PC-9 (cell line): ENCODE measurements at regions not wholly inside any gene's neighbourhood (a gene's known extent, or its start where the extent isn't known, plus 50 kb on each side); places are given as distances from the start of the nearest gene placed in this dataset.

Experiments used
- BruUV-seq: library from RNA; stranded (reverse); fragments of 400-500 nt; replicated peaks from 2 replicates; lab custom pipeline; 2021; lab: Mats Ljungman, UMichigan
- CTCF ChIA-PET: fragments of 300-600 bp; sonication (Branson Sonifier 250); formaldehyde crosslinking; loops from one replicate; lab custom pipeline; 2022; ENCODE audit warnings: antibody characterized with exemption; lab: Charles Lee
- POLR2A ChIA-PET: fragments of 300-600 bp; sonication (Branson Sonifier 250); formaldehyde crosslinking; loops from one replicate; lab custom pipeline; 2022; ENCODE audit warnings: antibody characterized with exemption; ENCODE audit not compliant: unreplicated experiment; lab: Charles Lee
- DNase-seq, 2 experiments: peaks; one replicate each; pipeline versions ENCODE4 v3.0.0 to v3.0.0-alpha.2; 2015 to 2022; ENCODE audit warnings: mixed read lengths in 1 of 2
- H2AFZ ChIP-seq: fragments of 200-600 bp; sonication (generic); 2 replicates; pipeline ENCODE4 v1.8.1; 2017; ENCODE audit warnings: antibody characterized with exemption
- H3F3A ChIP-seq: fragments of 200-600 bp; sonication (generic); 2 replicates; pipeline ENCODE4 v1.8.1; 2017; ENCODE audit warnings: antibody characterized with exemption, mild to moderate bottlenecking, low read depth; ENCODE audit not compliant: insufficient read depth
- H3K27ac ChIP-seq: fragments of 200-600 bp; sonication (generic); 2 replicates; pipeline ENCODE4 v1.6.1; 2016; ENCODE audit warnings: mixed run types
- H3K27me3 ChIP-seq: fragments of 200-600 bp; sonication (generic); 2 replicates; pipeline ENCODE4 v1.6.1; 2016; ENCODE audit warnings: low read depth, mixed run types; ENCODE audit not compliant: insufficient read depth
- H3K36me3 ChIP-seq: fragments of 200-600 bp; sonication (generic); 2 replicates; pipeline ENCODE4 v1.6.1; 2016; ENCODE audit warnings: low read depth, mixed run types
- H3K4me1 ChIP-seq: fragments of 200-600 bp; sonication (generic); replicated peaks from 2 replicates; pipeline ENCODE4 v1.6.1; 2016; ENCODE audit warnings: mixed run types; ENCODE audit not compliant: insufficient read depth
- H3K4me2 ChIP-seq: fragments of 200-600 bp; sonication (generic); 2 replicates; pipeline ENCODE4 v1.6.1; 2017; ENCODE audit warnings: mixed run types
- H3K4me3 ChIP-seq: fragments of 200-600 bp; sonication (generic); 2 replicates; pipeline ENCODE4 v1.6.1; 2016; ENCODE audit warnings: mixed run types
- H3K79me2 ChIP-seq: fragments of 200-600 bp; sonication (generic); 2 replicates; pipeline ENCODE4 v1.6.1; 2017; ENCODE audit warnings: low read depth, mixed run types
- H3K9me2 ChIP-seq: fragments of 200-600 bp; sonication (generic); 2 replicates; pipeline ENCODE4 v1.8.1; 2017; ENCODE audit warnings: mild to moderate bottlenecking; ENCODE audit not compliant: insufficient read depth
- H3K9me3 ChIP-seq: fragments of 200-600 bp; sonication (generic); 2 replicates; pipeline ENCODE4 v1.8.1; 2016; ENCODE audit warnings: low read depth; ENCODE audit not compliant: insufficient read depth
- H4K20me1 ChIP-seq: fragments of 200-600 bp; sonication (generic); 2 replicates; pipeline ENCODE4 v1.8.1; 2017; ENCODE audit not compliant: insufficient read depth
- EZH2 ChIP-seq: fragments of 200-600 bp; sonication (generic); IDR thresholded peaks from 2 replicates; pipeline ENCODE4 v1.8.0; 2017; ENCODE audit warnings: antibody characterized with exemption, low read depth
- intact Hi-C: fragments of 100-400 bp; cut with micrococcal nuclease; formaldehyde crosslinking; loops from one replicate; pipeline ENCODE4 v1.10.0; 2022; ENCODE audit not compliant: unreplicated experiment
- TF ChIP-seq, protein P1 (sequence below): fragments of 200-600 bp; sonication (generic); conservative IDR thresholded peaks from 2 replicates; pipeline ENCODE4 v1.6.1; 2017; ENCODE audit warnings: mixed run types, antibody characterized with exemption, mild to moderate bottlenecking, moderate library complexity

DNA sequence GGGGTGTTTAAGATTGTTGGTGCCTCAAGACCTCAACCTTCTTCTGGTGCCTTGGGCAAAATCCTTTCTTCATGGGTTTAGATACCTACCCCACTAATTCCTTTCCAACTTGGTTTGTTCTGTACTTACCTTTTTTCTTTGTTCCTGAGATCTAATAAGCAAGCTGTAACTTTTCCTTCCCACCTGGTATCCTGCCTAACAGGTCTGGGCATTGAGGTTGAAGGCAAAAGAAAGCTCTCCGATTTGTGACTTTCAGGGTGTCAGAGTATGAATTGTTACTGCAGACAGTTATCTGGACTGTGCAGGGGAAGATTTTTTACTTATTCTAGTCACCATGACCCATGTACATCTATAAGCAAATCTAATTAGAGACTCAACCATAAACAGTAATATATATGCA, 162.6 kb upstream of the DMRT1 start:
- Histone ChIP-seq H3K4me2 (no peak overlapping the region), H3K27ac (no peak overlapping the region), H3F3A (no peaks in the 10 kb centered on the region), H3K4me3 (no peak overlapping the region), H3K9me3 (no peaks in the 10 kb centered on the region), H3K79me2 (no peaks in the 10 kb centered on the region), H2AFZ (no peak overlapping the region), H3K4me1 (no peaks in the 10 kb centered on the region), H3K36me3 (no peaks in the 10 kb centered on the region), H4K20me1 (no peaks in the 10 kb centered on the region), H3K9me2 (no peaks in the 10 kb centered on the region), H3K27me3 (no peaks in the 10 kb centered on the region)
- DNase-seq, result no peak
- CTCF ChIA-PET, result no interaction called here
- POLR2A ChIA-PET, result no interaction called here
- TF ChIP-seq EZH2, result no peak
- TF ChIP-seq, protein P1, sequence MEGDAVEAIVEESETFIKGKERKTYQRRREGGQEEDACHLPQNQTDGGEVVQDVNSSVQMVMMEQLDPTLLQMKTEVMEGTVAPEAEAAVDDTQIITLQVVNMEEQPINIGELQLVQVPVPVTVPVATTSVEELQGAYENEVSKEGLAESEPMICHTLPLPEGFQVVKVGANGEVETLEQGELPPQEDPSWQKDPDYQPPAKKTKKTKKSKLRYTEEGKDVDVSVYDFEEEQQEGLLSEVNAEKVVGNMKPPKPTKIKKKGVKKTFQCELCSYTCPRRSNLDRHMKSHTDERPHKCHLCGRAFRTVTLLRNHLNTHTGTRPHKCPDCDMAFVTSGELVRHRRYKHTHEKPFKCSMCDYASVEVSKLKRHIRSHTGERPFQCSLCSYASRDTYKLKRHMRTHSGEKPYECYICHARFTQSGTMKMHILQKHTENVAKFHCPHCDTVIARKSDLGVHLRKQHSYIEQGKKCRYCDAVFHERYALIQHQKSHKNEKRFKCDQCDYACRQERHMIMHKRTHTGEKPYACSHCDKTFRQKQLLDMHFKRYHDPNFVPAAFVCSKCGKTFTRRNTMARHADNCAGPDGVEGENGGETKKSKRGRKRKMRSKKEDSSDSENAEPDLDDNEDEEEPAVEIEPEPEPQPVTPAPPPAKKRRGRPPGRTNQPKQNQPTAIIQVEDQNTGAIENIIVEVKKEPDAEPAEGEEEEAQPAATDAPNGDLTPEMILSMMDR, result no peak
- intact Hi-C loops, result no loop called here
- no TSS peak for BruUV-seq

DNA sequence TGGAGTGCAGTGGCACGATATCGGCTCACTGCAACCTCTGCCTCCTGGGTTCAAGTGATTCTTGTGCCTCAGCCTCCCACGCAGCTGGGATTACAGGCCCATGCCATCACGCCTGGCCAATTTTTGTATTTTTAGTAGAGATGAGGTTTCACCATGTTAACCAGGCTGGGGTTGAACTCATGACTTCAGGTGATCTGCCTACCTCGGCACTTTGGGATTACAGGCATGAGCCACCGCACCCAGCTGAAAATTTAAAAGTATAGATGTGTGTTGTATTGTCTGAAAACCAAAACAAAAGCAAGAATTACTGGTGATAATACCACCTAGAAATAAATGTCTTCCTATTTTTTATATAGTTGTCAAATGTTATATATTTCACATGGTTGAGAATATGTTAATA, 162.0 kb upstream of the DMRT1 start:
- ChIA-PET CTCF (no interaction called here), POLR2A (no interaction called here)
- intact Hi-C loops, result no loop called here

DNA sequence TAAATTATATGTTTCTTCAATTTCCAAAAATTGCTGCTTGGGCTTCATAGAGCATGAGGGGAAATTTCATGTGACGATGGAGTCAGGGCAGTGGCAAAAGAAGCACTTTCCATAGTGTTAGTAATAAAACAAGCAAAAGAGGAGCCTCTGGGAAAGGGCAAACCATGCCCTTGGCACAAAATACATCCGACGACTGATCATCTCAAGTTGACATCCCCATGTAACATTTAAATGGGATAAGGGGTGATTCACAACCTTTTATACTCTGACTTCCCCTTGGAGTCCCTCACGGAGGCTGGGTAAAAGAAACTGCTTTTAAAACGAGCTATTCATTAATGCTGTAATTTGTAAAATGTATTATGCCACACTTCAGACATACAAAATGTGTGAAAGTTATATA, 161.4 kb upstream of the DMRT1 start:
- TF ChIP-seq, protein P1, result no peak
- no peak for TF ChIP-seq EZH2
- Histone ChIP-seq H3K36me3 (no peaks in the 10 kb centered on the region), H3K79me2 (no peaks in the 10 kb centered on the region), H3K27me3 (no peaks in the 10 kb centered on the region), H3K9me3 (no peaks in the 10 kb centered on the region), H4K20me1 (no peaks in the 10 kb centered on the region), H3K4me3 (no peak overlapping the region), H3K9me2 (no peaks in the 10 kb centered on the region), H3K4me2 (no peak overlapping the region), H2AFZ (no peak overlapping the region), H3K4me1 (no peaks in the 10 kb centered on the region), H3K27ac (no peak overlapping the region), H3F3A (no peaks in the 10 kb centered on the region)
- POLR2A ChIA-PET, result no interaction called here
- CTCF ChIA-PET, result no interaction called here
- no peak for DNase-seq
- BruUV-seq, result no TSS peak
- intact Hi-C loops, result no loop called here

More for the DNA sequence above, 162.0 kb upstream of the DMRT1 start:
- Histone ChIP-seq H3K9me3 (no peaks in the 10 kb centered on the region), H3K27ac (no peak overlapping the region), H2AFZ (no peak overlapping the region), H3F3A (no peaks in the 10 kb centered on the region), H3K27me3 (no peaks in the 10 kb centered on the region), H3K4me1 (no peaks in the 10 kb centered on the region), H4K20me1 (no peaks in the 10 kb centered on the region), H3K4me3 (no peak overlapping the region), H3K9me2 (no peaks in the 10 kb centered on the region), H3K79me2 (no peaks in the 10 kb centered on the region), H3K36me3 (no peaks in the 10 kb centered on the region), H3K4me2 (no peak overlapping the region)
- TF ChIP-seq EZH2, result no peak
- TF ChIP-seq, protein P1, result no peak
- BruUV-seq, result no TSS peak
- DNase-seq, result no peak
